Prostate gland (tissue), 2 donors: ENCODE measurements at regions not wholly inside any gene's neighbourhood (a gene's known extent, or its start where the extent isn't known, plus 50 kb on each side); places are given as distances from the start of the nearest gene placed in this dataset.
A peak's percentile ranks its signal among the peaks of the same experiment; 100 is the strongest.

ENCODE experiments used
- DNase-seq: peaks from one replicate; pipeline ENCODE4 v3.0.0-alpha.2; 2019; ENCODE audit warnings: low spot score
- H3K27ac ChIP-seq, 2 donors: fragments of 200-600 bp; sonication (generic); 2 replicates each; pipeline ENCODE4 v1.5.1; 2017 to 2019
- H3K27me3 ChIP-seq: fragments of 200-600 bp; sonication (generic); replicated peaks from 2 replicates; pipeline ENCODE4 v1.5.1; 2019; ENCODE audit not compliant: insufficient read depth
- H3K36me3 ChIP-seq, 2 donors: fragments of 200-600 bp; sonication (generic); 1 replicate in 1 of 2; 2 replicates in 1 of 2; pipeline versions ENCODE4 v1.5.1 to v1.8.1; 2017 to 2019
- H3K4me1 ChIP-seq: fragments of 200-600 bp; sonication (generic); replicated peaks from 2 replicates; pipeline ENCODE4 v1.5.1; 2019
- H3K4me3 ChIP-seq, 2 donors: fragments of 200-600 bp; sonication (generic); 2 replicates each; pipeline ENCODE4 v1.5.1; 2017 to 2019
- H3K9me3 ChIP-seq: fragments of 200-600 bp; sonication (generic); 2 replicates; pipeline ENCODE4 v1.5.1; 2017
- POLR2A ChIP-seq: fragments of 450-650 bp; IDR thresholded peaks from one replicate; pipeline ENCODE4 v1.6.1; 2016; ENCODE audit warnings: antibody characterized with exemption, mild to moderate bottlenecking
- POLR2AphosphoS5 ChIP-seq: sonication (generic); formaldehyde crosslinking; IDR thresholded peaks from one replicate; pipeline ENCODE4 v1.6.1; 2017; ENCODE audit warnings: antibody characterized with exemption
- WGBS: methylation state at CpG from one replicate; pipeline ENCODE4 v1.1.5; 2018; 5-methylcytosine and 5-hydroxymethylcytosine counted together
- intact Hi-C: fragments of 100-400 bp; cut with DNase I; formaldehyde crosslinking; loops from one replicate; pipeline ENCODE4 v1.14.2; 2022
- TF ChIP-seq, protein P1 (sequence below), 4 experiments: fragments of 200-600 bp in 2 of 4; fragments of 450-650 bp in 2 of 4; sonication (generic) in 2 of 4; IDR thresholded peaks; 1 replicate in 3 of 4; 2 replicates in 1 of 4; pipeline ENCODE4 v1.5.1; 2016 to 2019; ENCODE audit warnings: antibody characterized with exemption in 4 of 4, mild to moderate bottlenecking in 2 of 4, moderate library complexity in 2 of 4

DNA sequence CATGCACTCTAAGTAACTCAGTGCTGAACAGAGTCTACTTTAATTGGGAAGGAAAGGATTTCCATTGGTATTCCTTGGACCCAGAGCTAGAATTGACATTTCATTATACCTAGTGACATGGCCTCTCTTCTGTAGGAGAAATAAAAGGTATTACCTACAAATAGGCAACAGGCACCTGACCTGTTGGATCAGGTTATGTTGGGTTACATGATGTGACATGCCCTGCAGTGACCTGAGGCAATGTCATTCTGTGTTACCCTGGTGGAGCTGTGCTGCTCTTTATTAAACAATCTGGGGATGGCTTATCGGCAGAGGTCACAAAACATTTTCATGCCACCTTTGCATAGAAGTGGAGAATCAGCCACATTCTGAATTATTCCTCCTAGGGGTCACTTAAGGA, 427.7 kb downstream of the MDFIC start:
- DNase-seq: no peak
- 89% methylated on average over 1 of the region's 1 CpG for WGBS
- intact Hi-C loops: loop anchor here (10.0 kb wide), 1 partner anchor 1265 kb away; no protein-coding TSS in a partner anchor
- no peaks in the 10 kb centered on the region for H3K27me3 ChIP-seq
- TF ChIP-seq, protein P1, sequence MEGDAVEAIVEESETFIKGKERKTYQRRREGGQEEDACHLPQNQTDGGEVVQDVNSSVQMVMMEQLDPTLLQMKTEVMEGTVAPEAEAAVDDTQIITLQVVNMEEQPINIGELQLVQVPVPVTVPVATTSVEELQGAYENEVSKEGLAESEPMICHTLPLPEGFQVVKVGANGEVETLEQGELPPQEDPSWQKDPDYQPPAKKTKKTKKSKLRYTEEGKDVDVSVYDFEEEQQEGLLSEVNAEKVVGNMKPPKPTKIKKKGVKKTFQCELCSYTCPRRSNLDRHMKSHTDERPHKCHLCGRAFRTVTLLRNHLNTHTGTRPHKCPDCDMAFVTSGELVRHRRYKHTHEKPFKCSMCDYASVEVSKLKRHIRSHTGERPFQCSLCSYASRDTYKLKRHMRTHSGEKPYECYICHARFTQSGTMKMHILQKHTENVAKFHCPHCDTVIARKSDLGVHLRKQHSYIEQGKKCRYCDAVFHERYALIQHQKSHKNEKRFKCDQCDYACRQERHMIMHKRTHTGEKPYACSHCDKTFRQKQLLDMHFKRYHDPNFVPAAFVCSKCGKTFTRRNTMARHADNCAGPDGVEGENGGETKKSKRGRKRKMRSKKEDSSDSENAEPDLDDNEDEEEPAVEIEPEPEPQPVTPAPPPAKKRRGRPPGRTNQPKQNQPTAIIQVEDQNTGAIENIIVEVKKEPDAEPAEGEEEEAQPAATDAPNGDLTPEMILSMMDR (IDR thresholded peaks at IDR 0.05): no peak
- TF ChIP-seq POLR2A: no peak
- no peak for TF ChIP-seq POLR2AphosphoS5
- H3K4me1 ChIP-seq: no peaks in the 10 kb centered on the region
- H3K9me3 ChIP-seq: no peaks in the 10 kb centered on the region
- no peak overlapping the region for H3K27ac ChIP-seq
- no peak overlapping the region for H3K4me3 ChIP-seq
- no peaks in the 10 kb centered on the region for H3K36me3 ChIP-seq

DNA sequence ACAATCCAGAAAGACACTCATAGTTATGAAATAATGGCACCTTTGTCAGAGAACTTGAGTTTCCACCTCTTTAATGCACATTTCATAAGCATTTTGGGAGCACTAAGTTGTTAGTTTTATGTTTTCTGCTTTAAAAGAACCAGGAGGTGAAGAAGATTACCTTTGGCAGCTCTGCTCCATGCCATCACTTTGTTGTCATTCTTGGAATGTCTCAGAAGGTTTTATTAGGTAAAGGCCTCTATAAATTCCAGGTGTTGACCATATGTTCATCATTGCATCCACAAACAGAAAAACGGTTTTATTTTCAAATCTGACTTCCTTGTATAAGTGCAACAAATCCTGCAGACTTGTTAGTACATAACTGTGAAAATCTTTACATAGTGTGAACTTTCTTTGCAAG, 424.8 kb downstream of the MDFIC start:
- H3K4me1 ChIP-seq: no peaks in the 10 kb centered on the region
- no peak overlapping the region for H3K27ac ChIP-seq
- no peak for TF ChIP-seq POLR2AphosphoS5
- 14% methylated on average over 1 of the region's 1 CpG for WGBS
- H3K9me3 ChIP-seq: no peaks in the 10 kb centered on the region
- H3K27me3 ChIP-seq: no peaks in the 10 kb centered on the region
- intact Hi-C loops: no loop called here
- H3K36me3 ChIP-seq: no peaks in the 10 kb centered on the region
- no peak overlapping the region for H3K4me3 ChIP-seq
- no peak for DNase-seq

DNA sequence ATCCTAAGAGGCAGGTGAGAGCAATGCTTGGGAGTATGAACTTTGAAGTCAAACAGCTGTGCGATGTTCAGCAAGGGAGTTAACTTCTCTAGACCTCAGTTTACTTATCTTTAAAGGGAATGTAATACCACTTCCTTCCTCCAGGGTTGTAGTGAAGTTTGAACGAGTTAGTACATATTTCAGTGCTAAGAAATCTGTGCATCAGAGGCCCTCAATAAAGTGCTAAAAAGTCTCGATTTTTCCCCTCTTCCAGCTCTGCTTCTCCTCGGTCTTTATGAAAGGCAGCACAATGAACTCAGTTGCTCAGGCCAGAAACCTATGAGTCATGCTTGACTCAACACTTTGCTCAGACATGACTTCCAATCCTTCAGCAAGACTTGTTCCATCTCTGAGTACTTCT, 418.9 kb downstream of the MDFIC start:
- 88% methylated on average over 4 of the region's 4 CpGs for WGBS
- intact Hi-C loops: no loop called here
- Histone ChIP-seq H3K27ac (no peak overlapping the region), H3K4me1 (no peaks in the 10 kb centered on the region), H3K9me3 (no peaks in the 10 kb centered on the region), H3K36me3 (no peaks in the 10 kb centered on the region), H3K4me3 (no peak overlapping the region), H3K27me3 (no peaks in the 10 kb centered on the region)
- no peak for DNase-seq
- TF ChIP-seq POLR2A: no peak
- TF ChIP-seq, protein P1 (IDR thresholded peaks at IDR 0.05): peak in 1 of 4 experiments; percentile 12

DNA sequence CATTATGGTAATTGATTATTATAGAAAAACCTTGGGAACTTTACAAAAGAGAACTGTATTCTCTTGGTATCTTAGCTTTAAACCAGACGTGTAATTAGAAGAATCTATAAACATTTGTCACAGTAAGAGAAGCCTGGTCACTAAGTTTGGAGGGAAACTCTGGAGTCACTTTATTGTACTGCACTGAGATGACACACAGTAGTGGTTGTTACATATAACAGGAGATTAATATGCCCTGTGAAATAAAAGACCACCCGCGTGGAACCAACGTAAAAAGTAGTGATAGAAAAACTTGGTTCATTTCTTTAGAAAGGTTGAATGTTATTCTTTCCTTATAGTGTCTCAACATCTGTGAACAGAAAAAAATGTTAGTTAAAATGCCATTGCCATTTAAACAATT, 416.1 kb downstream of the MDFIC start:
- H3K36me3 ChIP-seq: no peaks in the 10 kb centered on the region
- no peaks in the 10 kb centered on the region for H3K9me3 ChIP-seq
- DNase-seq: no peak
- intact Hi-C loops: no loop called here
- WGBS: 88% methylated on average over 4 of the region's 4 CpGs
- H3K4me1 ChIP-seq: no peaks in the 10 kb centered on the region
- no peaks in the 10 kb centered on the region for H3K27me3 ChIP-seq
- H3K4me3 ChIP-seq: no peak overlapping the region
- TF ChIP-seq, protein P1 (IDR thresholded peaks at IDR 0.05): no peak
- TF ChIP-seq POLR2AphosphoS5 (no peak), POLR2A (no peak)
- no peak overlapping the region for H3K27ac ChIP-seq

DNA sequence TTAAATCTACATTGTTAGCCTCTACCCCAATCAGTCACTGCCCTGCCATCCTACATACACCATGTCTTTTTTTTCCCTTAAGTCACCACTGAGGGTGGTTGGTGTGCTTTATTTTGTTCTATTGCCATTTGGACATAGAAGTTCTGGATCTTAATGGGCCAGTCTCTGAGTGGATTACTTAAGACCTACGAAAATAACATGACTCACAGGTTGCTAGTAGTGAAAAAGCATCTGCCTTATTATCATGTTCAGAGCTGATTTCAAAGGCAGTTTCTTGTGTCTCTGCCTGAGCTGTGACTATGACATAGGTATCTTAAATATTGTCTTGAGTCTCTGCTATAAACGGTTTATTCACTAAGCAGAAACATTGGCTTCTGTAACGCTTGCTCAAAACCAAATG, 410.8 kb downstream of the MDFIC start:
- Histone ChIP-seq H3K36me3 (no peaks in the 10 kb centered on the region), H3K4me3 (no peak overlapping the region), H3K9me3 (no peaks in the 10 kb centered on the region), H3K4me1 (no peaks in the 10 kb centered on the region), H3K27me3 (no peaks in the 10 kb centered on the region), H3K27ac (no peak overlapping the region)
- 83% methylated on average over 3 of the region's 3 CpGs for WGBS
- TF ChIP-seq POLR2AphosphoS5 (no peak), POLR2A (no peak)
- TF ChIP-seq, protein P1 (IDR thresholded peaks at IDR 0.05): no peak
- intact Hi-C loops: no loop called here
- no peak for DNase-seq
